ENCODE measurements at regions not wholly inside any gene's neighbourhood (a gene's known extent, or its start where the extent isn't known, plus 50 kb on each side); places are given as distances from the start of the nearest gene placed in this dataset.

DNA sequence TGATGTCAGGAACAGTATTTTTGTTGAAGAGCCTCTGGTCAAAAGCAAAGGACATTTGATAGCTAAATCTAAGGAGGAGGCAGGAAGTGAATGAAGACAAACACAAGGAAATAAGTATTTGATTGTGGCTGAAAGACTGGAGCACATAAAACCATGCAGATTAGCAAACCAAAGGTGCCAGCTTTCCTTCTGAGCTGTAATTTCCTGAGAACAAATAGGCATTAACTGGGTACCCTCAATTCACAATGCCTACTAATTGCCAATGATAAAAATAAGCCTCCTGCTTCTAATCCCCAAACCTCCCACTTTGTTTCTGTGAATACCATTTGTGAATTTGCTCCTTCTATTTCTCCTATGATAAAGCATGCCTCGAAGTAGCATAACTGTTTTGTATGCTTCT lies 1279.6 kb upstream of the USP15 start:
- TF ChIP-seq, protein P1, sequence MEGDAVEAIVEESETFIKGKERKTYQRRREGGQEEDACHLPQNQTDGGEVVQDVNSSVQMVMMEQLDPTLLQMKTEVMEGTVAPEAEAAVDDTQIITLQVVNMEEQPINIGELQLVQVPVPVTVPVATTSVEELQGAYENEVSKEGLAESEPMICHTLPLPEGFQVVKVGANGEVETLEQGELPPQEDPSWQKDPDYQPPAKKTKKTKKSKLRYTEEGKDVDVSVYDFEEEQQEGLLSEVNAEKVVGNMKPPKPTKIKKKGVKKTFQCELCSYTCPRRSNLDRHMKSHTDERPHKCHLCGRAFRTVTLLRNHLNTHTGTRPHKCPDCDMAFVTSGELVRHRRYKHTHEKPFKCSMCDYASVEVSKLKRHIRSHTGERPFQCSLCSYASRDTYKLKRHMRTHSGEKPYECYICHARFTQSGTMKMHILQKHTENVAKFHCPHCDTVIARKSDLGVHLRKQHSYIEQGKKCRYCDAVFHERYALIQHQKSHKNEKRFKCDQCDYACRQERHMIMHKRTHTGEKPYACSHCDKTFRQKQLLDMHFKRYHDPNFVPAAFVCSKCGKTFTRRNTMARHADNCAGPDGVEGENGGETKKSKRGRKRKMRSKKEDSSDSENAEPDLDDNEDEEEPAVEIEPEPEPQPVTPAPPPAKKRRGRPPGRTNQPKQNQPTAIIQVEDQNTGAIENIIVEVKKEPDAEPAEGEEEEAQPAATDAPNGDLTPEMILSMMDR (IDR thresholded peaks at IDR 0.05; ENCODE audit: insufficient read depth, low read length): no peak
- TF ChIP-seq, protein P2, sequence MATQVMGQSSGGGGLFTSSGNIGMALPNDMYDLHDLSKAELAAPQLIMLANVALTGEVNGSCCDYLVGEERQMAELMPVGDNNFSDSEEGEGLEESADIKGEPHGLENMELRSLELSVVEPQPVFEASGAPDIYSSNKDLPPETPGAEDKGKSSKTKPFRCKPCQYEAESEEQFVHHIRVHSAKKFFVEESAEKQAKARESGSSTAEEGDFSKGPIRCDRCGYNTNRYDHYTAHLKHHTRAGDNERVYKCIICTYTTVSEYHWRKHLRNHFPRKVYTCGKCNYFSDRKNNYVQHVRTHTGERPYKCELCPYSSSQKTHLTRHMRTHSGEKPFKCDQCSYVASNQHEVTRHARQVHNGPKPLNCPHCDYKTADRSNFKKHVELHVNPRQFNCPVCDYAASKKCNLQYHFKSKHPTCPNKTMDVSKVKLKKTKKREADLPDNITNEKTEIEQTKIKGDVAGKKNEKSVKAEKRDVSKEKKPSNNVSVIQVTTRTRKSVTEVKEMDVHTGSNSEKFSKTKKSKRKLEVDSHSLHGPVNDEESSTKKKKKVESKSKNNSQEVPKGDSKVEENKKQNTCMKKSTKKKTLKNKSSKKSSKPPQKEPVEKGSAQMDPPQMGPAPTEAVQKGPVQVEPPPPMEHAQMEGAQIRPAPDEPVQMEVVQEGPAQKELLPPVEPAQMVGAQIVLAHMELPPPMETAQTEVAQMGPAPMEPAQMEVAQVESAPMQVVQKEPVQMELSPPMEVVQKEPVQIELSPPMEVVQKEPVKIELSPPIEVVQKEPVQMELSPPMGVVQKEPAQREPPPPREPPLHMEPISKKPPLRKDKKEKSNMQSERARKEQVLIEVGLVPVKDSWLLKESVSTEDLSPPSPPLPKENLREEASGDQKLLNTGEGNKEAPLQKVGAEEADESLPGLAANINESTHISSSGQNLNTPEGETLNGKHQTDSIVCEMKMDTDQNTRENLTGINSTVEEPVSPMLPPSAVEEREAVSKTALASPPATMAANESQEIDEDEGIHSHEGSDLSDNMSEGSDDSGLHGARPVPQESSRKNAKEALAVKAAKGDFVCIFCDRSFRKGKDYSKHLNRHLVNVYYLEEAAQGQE (IDR thresholded peaks at IDR 0.05; ENCODE audit: insufficient replicate concordance, low read depth): no peak
- no peak for TF ChIP-seq POLR2AphosphoS5 (IDR thresholded peaks at IDR 0.05; ENCODE audit: low read depth)
- no peak for TF ChIP-seq GABPA (IDR thresholded peaks at IDR 0.05; ENCODE audit: low read depth)
- no peak for TF ChIP-seq SPI1 (IDR thresholded peaks at IDR 0.05; ENCODE audit: borderline replicate concordance, low read depth)
- DNase-seq (ENCODE audit: low read depth in 1 of 2, low spot score in 1 of 2): no peak
- Histone ChIP-seq H3K4me3 (replicated peaks; ENCODE audit: insufficient read depth, low read length) (no peak overlapping the region), H3K27me3 (ENCODE audit: insufficient read depth, poor library complexity, severe bottlenecking) (no peaks in the 10 kb centered on the region), H3K27ac (replicated peaks) (no peak overlapping the region)

DNA sequence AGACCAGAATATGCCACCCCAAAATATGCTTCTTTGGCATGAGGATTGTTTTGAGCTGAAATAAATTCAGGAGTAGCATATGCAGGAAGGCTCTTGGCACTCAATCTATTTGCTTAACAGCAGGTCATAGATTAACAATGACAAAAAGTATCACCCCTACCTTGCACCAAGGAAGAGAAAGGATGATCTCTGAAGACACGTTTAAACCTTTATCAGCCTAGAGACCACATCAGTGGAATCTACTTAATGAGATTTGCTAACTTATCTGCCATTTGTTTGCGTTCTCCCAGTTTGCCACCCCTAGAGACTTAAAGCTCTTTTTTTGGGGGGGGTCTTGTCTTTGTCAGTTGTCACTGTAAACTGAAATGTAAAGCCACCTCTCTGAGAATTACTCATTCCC lies 1278.7 kb upstream of the USP15 start:
- Histone ChIP-seq H3K4me3 (replicated peaks; ENCODE audit: insufficient read depth, low read length) (no peak overlapping the region), H3K27me3 (ENCODE audit: insufficient read depth, poor library complexity, severe bottlenecking) (no peaks in the 10 kb centered on the region), H3K27ac (replicated peaks) (no peak overlapping the region)
- TF ChIP-seq, protein P1 (IDR thresholded peaks at IDR 0.05; ENCODE audit: insufficient read depth, low read length): no peak
- TF ChIP-seq, protein P2 (IDR thresholded peaks at IDR 0.05; ENCODE audit: insufficient replicate concordance, low read depth): no peak
- TF ChIP-seq POLR2AphosphoS5 (IDR thresholded peaks at IDR 0.05; ENCODE audit: low read depth): no peak
- TF ChIP-seq GABPA (IDR thresholded peaks at IDR 0.05; ENCODE audit: low read depth): no peak
- no peak for TF ChIP-seq SPI1 (IDR thresholded peaks at IDR 0.05; ENCODE audit: borderline replicate concordance, low read depth)
- no peak for DNase-seq (ENCODE audit: low read depth in 1 of 2, low spot score in 1 of 2)

DNA sequence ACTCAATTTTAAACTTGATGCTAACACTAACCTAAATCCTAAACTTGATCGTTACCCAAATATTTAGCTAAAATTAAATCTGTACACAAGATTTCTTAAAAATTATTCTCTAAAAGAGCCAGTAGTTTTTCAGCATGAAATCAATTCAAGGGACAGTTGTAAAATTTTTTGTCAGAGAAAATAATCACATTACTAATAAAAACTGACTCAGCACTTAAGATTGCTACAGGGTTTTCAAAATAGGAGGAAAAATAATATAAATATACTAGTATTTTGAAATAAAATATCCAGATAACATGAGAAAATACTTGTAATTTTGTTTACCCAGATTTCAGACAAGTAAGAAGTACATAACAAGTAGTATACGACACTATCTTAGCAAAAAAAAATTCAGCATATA lies 1268.1 kb upstream of the USP15 start:
- no peak for TF ChIP-seq POLR2AphosphoS5 (IDR thresholded peaks at IDR 0.05; ENCODE audit: low read depth)
- TF ChIP-seq, protein P2 (IDR thresholded peaks at IDR 0.05; ENCODE audit: insufficient replicate concordance, low read depth): no peak
- TF ChIP-seq, protein P1 (IDR thresholded peaks at IDR 0.05; ENCODE audit: insufficient read depth, low read length): no peak
- TF ChIP-seq SPI1 (IDR thresholded peaks at IDR 0.05; ENCODE audit: borderline replicate concordance, low read depth): no peak
- TF ChIP-seq GABPA (IDR thresholded peaks at IDR 0.05; ENCODE audit: low read depth): no peak
- no peak for DNase-seq (ENCODE audit: low read depth in 1 of 2, low spot score in 1 of 2)
- H3K27ac ChIP-seq (replicated peaks): no peak overlapping the region

More for the DNA sequence above, 1268.1 kb upstream of the USP15 start:
- Histone ChIP-seq H3K4me3 (replicated peaks; ENCODE audit: insufficient read depth, low read length) (no peak overlapping the region), H3K27me3 (ENCODE audit: insufficient read depth, poor library complexity, severe bottlenecking) (no peaks in the 10 kb centered on the region)
